Hepatic stellate cell (primary cell): ENCODE measurements at regions not wholly inside any gene's neighbourhood (a gene's known extent, or its start where the extent isn't known, plus 50 kb on each side); places are given as distances from the start of the nearest gene placed in this dataset.
"Not testable (repeated sequence)": the region's sequence is repeated elsewhere in the genome, so short reads cannot be mapped to it uniquely, and the experiment has no call there.

ENCODE experiments used
- DNase-seq: peaks from one replicate; pipeline ENCODE4 v3.0.0; 2011; ENCODE audit warnings: low spot score

DNA sequence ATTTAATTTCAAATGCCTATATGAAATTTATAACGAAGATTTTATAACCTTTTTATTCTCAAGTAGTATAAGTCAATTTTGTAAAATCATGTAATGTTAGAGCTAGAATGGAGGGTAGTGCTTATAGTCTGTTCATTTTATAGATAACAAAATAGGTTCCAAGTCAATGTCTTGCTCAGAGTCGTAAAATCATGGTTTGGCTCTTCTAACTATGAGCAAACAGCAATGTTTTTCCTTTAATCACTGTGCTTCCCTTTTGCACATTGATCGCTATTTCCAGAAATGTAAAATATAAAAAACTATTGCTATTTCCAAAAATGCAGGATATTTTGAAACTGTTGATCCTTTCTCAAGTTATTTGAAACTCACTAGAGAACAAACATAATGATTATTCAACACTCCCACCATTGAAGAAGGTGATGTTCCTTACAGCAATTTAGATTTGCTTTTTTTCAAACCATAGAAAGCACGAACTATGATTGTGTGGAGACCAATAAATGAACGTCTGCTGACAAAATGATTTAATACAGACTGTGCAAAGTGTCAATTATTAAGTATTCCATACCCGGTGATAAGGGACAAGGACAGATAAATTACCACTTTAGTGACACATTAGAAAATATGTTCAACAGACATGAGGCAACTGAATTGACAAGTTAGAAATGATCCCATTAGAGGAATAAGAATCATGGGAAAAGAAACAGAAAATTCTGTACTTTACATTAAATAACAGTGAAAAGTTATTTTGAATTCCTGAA is 412.1 kb upstream of the TECRL start:
- DNase-seq = no peak

DNA sequence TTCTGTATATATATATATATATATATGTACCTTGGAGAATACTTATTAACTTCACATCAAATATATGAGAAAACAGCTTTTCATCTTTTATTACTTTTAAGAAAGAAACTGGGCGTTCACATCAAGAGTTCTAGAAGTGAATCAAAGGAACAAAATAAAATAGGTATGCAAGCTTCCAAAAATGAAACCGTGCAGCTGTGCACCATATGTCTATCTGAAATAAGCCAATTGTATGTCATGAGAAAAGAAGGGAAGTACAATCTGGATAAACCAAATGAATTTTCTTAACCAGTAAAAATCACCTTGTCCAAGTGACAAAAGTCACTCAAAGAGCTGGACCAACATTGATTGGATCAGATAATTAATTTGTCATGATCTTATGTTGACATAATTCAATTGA is 405.4 kb upstream of the TECRL start:
- DNase-seq = no peak

DNA sequence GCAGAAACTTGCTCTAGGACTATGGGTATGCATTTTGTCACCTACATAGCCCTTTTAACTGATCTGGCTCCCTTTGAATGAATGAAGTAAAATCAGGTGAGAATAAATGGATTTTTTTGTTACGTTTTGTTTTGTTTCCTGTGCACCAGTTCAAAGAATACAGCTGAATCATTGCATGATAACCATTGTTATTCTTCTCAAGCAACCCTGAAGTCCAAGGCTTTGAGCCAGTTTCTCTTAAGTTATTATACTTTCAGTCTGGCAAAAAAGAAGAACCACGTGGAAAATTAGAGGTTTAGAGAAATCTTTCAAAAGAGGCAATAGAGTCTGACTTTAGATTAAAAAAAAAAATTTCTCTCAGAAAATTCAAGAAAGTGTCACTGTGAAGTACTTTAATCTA is 398.6 kb upstream of the TECRL start:
- DNase-seq = no peak

DNA sequence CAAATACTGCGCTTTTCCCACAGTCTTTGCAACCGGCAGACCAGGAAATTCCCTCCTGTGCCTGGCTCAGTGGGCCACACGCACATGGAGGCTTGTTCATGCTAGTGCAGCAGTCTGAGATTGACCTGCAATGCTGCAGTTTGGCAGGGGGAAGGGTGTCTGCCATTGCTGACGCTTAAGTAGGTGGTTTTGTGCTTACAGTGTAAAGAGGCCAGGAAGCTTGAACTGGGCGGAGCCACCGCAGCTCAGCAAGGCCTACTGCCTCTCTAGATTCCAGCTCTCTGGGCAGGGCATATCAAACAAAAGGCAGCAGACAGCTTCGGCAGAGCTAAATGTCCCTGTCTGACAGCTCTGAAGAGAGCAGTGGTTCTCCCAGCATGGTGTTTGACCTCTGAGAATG is 390.5 kb upstream of the TECRL start:
- no peak for DNase-seq

DNA sequence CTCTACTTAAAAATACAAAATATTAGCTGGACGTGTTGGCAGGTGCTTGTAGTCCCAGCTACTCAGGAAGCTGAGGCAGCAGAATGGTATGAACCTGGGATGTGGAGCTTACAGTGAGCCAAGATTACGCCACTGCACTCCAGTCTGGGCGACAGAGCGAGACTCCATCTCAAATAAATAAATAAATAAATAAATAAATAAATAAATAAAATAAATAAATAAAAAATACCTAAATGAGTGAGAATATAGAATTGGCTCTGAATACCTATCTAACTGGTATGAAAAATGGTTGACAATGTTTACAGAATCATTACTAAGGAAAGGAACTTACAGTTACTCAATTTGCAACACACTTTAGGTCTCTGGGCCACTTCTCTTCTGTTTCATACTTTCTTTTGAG is 389.6 kb upstream of the TECRL start:
- not testable (repeated sequence) for DNase-seq

DNA sequence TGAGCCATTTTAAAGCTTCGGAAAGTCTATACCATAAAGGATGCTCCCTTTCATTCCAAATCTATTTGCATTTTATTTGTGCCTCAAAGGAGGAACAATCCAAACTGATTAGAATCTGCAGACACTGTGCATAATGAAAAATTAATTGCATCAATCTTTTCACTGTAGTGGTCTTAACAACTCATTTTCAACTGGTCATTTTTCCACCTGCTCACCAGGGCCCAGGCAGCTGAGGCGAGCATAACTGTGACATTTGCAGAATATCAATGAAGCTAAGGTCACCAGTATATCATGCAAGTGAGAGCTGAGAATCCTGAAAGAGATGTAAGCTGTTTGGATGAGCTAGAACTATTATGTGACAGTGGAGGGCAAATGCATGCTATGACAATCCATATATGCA is 387.3 kb upstream of the TECRL start:
- DNase-seq = no peak

DNA sequence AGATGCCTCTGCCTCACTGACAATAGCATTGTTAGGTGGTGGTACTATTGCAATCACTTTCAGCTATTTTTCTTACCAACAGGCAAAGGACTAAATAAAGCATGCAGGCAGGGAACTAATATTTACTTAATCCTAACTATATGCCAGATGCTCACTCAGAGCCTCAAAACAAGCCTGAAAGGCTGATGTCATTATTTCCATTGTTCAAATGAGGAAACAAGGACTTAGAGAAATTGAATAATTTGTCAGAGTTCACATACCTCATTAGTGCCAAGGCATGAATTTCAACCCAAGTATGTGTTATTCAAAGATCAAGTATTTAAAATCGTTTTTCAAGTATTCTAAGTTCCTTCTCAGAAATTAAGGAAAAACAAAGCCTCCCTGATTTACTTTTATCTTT is 374.9 kb upstream of the TECRL start:
- DNase-seq = no peak

DNA sequence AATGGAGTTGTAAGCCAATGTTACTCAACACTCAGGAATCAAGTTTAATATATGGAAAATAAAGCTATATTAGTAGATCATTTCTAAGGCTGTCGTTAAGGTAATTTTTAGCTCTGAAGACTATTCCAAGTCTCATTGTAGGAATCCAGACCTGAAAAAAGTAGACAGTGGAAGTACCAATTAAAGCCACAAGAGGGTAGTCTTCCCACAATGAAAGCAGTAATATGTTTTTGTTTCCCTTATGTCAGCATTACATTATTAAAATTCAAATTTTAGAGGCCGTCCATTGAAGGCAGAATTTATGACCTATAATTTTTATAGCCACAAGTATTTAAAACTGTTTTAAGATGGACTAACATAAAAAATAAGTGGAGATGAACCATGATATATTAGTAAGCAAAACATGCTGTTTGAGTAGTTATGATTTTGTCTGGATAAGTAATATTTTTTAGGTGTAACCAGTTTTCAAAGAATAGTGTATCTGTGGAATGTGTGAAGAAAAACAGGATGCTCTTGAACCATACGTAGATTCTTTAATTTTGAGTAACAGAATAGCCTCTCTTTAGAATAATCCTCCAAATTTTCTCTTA is 372.6 kb upstream of the TECRL start:
- no peak for DNase-seq

DNA sequence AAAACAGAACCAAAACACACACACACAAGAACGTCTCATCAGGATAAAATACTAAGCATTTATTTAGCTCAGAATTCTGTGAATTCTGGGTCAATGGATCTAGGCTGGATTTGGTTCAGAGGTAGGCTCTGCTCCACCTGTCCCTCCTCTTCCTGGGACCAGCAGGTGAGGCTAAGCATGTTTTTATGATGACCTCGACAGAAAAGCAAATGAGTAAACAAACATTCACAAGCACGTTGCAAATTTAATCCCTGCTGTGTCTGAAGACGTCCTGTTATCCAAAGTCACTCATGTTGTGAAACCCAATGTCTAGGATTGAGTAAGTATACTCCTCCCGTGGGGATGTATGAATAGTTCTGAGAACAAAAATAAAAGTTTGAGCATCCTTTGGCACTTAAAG is 371.4 kb upstream of the TECRL start:
- DNase-seq = no peak

DNA sequence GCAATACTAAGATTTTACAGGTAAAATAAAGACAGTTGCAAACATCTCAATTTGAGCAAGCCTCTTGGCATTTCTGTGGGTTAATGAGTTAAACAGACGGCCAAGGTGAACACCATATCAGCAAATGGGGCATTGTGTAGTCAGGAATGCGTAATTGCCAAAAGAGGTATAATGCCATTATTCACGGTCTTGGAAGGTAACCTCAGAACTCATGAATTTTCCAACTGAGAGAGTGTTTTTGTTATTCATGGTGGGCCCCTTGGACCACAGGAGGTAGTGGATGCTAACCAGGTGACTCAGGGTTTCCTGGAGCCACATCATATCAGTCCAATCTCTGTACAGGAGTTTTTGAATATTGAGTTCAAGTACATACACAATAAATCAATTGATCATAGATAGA is 368.0 kb upstream of the TECRL start:
- no peak for DNase-seq

DNA sequence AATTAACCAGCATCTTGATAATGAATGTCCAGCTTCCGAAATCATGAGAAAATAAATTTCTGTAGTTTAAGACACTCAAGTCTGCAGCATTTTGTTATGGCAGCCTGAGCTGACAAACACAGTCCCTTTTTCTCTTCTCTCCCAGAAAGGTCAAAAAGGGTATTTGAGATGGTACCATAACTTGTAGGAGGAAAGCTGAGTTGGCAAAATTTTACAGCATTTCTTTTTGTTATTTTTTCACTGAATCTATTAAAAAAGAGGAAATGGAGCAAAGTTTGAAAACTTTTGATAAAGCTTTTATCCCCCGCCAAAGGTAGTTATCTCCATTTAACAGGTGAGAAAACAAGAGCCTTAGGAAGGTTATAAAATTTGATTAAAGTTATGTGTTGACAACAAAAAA is 367.6 kb upstream of the TECRL start:
- no peak for DNase-seq

DNA sequence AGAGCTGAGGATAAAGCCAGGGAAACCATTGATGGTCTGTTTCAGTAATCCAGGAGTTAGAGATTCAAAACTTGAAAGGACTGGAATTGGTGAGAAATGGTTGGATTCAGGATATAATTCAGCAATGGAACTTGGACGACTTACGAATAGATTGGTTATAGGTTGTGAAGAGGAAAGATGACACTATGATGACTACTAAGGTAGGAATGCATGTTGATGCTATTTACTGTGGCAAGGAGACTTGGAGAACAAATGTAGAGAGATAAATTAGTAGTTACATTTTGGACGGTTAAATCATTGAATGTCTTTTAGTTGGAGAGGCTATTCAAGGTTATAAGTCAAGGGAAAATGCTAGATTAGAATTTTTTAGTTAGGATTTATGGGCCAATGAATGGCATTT is 365.4 kb upstream of the TECRL start:
- no peak for DNase-seq

DNA sequence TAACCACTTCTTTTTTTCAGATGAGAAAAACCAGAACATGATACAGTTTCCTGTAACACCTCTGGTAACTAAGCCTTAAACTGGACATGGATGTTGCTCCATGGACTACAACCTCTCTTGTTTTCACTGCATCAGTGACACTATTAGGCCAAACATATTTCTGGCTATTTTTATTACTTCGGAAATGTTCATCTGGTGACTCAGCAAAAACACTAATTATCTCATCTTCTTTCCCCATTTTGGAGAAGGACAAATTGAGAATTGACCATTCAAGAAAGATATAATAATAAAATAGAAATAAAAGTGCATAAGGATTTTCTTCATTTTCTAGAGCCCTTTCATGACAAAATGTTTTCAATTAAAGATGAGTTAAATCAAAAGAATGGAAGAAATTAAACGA is 361.9 kb upstream of the TECRL start:
- DNase-seq = no peak

DNA sequence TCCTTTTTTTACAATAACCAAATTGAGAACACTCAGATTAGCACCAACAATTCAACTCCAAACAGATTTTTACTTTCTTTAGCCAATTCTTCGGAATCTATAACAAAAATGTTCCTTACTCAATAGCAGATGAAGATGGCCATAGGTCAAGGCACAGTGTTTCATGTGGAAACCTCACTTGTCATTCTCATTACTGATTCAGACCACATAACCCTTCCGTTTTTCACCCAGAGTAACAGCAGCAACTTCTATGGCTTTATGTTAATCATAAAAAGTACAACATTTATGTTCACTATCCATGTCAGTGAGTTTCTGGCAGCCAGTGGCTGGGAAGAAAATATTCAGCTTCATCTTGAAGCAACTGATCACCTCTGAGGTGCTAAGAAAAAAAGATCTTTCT is 358.3 kb upstream of the TECRL start:
- DNase-seq = no peak

DNA sequence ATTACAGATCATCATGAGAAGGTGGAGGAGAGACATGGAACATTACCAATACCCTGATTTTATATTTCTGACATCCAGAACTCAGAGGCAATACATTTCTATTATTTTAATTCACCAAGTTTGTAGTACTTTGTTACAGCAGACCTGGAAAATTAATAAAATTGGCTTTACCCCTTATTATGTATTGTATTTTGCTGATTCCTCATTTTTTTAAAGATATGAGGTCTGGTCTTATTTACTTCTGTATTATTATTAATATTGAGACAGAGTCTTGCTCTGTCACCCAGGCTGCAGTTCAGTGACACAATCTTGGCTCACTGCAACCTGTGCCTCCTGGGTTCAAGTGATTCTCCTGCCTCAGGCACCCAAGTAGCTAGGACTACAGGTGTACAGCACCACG is 357.3 kb upstream of the TECRL start:
- no peak for DNase-seq

DNA sequence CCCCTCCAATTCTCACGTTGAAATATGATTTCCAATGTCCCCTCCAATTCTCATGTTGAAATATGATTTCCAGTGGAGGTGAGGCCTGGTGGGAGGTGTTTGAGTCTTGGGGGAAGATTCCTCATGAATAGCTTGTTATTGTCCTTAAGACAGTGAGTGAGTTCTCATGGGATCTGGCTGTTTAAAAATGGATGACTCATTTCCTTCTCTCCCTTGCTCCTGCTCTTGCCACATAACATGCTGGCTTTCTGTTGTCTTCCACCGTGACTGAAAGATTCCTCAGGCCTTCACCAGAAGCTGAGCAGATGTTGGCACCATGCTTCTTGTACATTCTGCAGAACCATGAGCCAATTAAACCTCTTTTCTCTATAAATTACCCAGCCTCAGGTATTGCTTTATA is 346.8 kb upstream of the TECRL start:
- DNase-seq = no peak

DNA sequence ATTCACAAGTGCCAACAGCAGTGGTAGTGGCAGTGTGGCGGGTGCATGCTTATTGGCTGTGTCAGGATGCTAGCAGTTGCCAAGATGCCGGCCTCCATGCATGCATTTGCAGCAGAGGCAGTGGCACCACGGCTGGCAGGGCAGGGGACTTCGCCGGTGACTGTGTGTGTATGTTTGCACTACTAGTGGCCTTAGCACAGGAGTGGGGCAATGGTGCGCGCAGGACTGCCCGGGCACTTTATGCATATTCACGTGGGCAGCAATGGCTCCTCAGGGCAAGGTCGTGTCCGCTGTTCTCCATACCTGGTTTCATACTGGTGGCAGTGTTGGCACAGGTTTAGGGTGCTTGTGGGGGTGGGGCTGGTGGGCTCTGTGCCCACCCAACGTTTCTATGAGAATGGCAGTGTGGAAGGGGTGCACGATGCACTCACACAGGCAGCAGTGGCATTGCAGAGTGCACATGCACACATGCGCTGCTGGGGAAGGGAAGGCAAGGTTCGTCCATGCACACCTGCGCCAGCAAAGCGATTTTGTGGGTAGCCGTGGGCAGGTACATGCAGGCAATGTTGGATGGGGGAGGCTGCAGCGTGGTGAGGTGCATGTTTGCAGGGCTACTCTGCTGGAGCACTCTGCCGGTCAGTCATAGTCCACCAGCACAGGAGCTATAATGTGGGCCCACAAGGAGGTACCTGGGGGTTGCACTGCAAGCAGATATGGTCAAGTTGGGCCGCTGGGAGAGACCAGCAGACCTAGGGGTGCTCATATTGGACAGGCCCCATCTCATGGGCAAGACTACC is 338.9 kb upstream of the TECRL start:
- no peak for DNase-seq

DNA sequence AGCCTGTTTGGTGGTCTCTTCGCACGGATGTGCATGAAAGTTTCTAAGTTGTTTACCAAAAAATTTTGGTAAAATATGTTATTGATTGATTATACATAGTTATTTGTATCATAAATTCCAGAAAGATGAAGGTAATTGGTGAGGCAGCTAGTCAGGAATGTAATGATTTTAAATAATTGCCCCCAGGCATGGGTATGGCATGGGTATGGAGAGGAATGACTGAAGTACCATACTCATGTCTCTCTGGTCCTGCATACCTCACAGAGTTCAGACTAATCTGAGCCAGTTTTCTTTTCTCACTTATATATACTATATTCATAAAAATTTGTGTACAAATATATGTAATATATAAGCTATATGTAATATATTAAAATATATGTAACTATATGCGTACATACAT is 329.0 kb upstream of the TECRL start:
- no peak for DNase-seq

DNA sequence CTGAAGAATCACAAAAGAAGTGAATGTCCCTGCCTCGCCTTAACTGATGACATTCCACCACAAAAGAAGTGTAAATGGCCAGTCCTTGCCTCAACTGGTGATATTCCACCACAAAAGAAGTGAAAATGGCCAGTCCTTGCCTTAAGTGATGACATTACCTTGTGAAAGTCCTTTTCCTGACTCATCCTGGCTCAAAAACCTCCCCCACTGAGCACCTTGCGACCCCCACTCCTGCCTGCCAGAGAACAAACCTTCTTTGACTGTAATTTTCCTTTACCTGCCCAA is 328.5 kb upstream of the TECRL start:
- not testable (repeated sequence) for DNase-seq

DNA sequence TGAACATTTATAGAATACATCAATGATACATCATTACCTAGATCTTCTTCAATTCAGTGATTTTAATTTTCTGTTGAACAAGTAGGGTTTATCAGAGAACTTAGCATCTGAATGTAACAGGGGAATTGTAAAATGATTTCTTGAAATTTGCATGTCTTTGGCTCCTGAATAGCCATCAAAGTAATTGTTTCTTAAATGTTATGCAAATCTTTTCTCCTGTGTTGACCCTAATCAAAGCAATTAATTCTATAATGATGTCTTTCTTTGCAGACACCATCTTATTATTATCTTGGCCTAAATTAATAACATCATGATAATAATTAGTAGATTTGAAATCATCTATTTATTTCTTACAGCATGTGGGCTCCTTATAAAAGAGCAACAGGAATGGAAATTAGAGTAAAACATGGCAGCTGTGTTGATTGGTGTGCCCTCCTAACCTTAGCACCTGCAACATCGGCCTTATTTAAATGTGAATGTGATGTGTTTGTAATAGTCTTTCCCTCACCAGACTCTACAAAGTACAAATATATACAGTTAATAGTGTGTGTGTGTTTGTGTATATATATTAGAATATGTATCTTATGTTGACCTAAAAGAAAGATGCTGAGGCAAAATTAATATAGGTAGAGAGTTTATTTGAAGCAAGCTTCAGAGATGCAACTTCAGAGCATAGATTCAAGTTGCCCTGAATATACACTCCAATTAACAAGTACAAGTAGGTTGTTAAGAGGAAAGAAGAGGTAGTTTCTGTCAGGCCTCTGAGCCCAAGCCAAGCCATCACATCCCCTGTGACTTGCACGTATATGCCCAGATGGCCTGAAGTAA is 328.0 kb upstream of the TECRL start:
- DNase-seq = no peak

DNA sequence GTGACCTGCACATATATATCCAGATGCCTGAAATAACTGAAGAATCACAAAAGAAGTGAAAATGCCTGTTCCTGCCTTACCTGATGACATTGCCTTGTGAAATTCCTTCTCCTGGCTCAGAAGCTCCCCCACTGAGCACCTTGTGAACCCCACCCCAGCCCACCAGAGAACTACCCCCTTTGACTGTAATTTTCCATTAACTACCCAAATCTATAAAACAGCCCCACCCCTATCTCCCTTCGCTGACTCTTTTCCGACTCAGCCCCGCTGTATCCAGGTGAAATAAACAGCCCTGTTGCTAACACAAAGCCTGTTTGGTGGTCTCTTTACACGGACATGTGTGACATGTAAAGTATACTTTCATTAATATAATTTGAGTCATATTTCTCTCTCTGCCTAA is 320.3 kb upstream of the TECRL start:
- no peak for DNase-seq

DNA sequence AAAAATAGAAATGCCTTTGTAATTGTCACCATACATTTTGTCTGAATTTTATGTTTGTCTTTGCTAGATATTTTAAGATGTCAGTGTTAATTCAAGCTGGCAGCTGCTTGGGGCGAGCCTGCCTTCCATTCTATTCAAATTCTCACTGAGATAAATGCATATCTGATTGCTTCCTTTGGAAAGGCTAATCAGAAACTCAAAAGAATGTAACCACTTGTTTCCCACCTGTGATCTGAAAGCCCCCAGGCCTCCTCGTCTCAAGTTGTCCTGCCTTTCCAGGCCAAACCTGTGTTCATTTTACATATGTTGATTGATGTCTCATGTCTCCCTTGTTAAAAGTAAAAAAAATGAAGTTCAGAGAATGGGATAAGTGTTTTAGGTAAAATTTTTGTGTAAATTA is 318.7 kb upstream of the TECRL start:
- DNase-seq = no peak

DNA sequence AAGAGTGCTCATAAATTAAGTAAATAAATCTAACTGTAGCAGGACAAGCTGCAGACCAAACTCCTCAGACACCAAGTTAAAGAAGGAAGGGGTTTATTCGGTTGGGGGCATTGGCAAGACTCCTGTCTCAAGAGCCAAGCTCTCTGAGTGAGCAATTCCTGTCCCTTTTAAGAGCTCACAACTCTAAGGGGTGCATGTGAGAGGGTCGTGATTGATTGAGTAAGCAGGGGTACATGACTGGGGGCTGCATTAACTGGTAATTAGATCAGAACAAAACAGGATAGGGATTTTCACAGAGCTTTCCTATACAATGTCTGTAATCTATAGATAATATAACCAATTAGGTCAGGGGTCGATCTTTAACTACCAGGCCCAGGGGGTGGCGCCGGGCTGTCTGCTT is 318.1 kb upstream of the TECRL start:
- DNase-seq = not testable (repeated sequence)
